ENCODE measurements at regions not wholly inside any gene's neighbourhood (a gene's known extent, or its start where the extent isn't known, plus 50 kb on each side); places are given as distances from the start of the nearest gene placed in this dataset.

DNA sequence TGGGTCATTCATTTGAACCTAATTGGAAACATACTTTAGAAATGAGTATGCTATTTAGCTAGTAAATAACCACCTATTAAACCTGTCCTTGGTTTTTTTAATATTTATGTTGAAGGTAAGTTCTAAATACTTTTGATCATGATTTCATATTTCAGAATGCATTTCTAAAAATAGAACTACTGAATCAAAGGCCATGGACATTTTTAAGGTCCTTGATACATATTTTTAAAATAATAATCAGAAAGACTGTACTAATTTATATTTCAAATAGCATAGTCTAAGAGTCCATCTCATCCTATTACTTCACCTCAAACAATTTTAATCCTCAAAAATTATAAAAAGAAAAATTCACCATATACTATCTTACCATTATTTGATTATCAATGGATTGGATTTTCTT is 102.1 kb upstream of the AKR1E2 start:
- TF ChIP-seq, protein P1, sequence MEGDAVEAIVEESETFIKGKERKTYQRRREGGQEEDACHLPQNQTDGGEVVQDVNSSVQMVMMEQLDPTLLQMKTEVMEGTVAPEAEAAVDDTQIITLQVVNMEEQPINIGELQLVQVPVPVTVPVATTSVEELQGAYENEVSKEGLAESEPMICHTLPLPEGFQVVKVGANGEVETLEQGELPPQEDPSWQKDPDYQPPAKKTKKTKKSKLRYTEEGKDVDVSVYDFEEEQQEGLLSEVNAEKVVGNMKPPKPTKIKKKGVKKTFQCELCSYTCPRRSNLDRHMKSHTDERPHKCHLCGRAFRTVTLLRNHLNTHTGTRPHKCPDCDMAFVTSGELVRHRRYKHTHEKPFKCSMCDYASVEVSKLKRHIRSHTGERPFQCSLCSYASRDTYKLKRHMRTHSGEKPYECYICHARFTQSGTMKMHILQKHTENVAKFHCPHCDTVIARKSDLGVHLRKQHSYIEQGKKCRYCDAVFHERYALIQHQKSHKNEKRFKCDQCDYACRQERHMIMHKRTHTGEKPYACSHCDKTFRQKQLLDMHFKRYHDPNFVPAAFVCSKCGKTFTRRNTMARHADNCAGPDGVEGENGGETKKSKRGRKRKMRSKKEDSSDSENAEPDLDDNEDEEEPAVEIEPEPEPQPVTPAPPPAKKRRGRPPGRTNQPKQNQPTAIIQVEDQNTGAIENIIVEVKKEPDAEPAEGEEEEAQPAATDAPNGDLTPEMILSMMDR (IDR thresholded peaks at IDR 0.05 in 8 of 11, conservative IDR thresholded peaks at IDR 0.05 in 3 of 11), result no peak
- TF ChIP-seq POLR2A (IDR thresholded peaks at IDR 0.05), result no peak
